ENCODE measurements at regions not wholly inside any gene's neighbourhood (a gene's known extent, or its start where the extent isn't known, plus 50 kb on each side); places are given as distances from the start of the nearest gene placed in this dataset.
A peak's percentile ranks its signal among the peaks of the same experiment; 100 is the strongest.

DNA sequence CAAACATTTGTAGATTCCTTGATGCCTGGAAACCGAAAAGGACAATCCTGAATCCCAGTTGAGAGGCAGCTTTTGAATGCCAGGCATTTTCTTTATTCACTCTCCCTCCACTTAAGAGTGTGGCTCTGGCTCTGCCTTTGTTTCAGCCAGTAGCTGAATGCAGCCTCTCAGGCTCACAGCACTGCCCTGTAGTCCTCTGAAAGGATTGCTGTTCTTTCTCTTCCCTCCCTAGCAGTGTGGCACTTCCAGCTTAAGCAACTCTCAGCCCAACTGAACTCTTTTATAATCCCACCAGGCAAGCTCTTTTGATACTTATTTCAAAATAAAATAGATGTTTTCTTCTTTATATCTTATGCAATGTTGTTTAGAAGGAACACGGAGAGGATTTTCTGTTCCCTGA is 415.6 kb downstream of the GJA1 start:
- peak; percentile 74 for DNase-seq
- Histone ChIP-seq H3K4me1 (ENCODE audit: insufficient read depth, low read length) (peaks cover 7% of the 10 kb centered on the region; the same call in 1 of the 2 replicates), H3K4me2 (ENCODE audit: insufficient read depth, insufficient read length, low read length) (no peak overlapping the region), H3K79me1 (ENCODE audit: insufficient read depth, low read depth, low read length, poor library complexity, severe bottlenecking) (no peaks in the 10 kb centered on the region), H3K27me3 (ENCODE audit: insufficient read depth, low read length) (no peaks in the 10 kb centered on the region), H3K9me3 (ENCODE audit: control insufficient read depth, low read depth, low read length) (no peaks in the 10 kb centered on the region), H3K14ac (ENCODE audit: insufficient read depth, low read length) (no peak overlapping the region), H3K79me2 (ENCODE audit: insufficient read depth, low read length) (no peaks in the 10 kb centered on the region), H3K56ac (ENCODE audit: insufficient read length, low read depth, low read length) (no peak overlapping the region), H3K23me2 (ENCODE audit: insufficient read length, low read depth, low read length, poor library complexity, severe bottlenecking) (no peaks in the 10 kb centered on the region), H2BK20ac (ENCODE audit: low read depth, low read length, poor library complexity, severe bottlenecking) (no peak overlapping the region), H4K8ac (replicated peaks; ENCODE audit: insufficient read length, low read depth, low read length) (no peak overlapping the region), H4K20me1 (ENCODE audit: control insufficient read depth, insufficient read depth, insufficient read length) (no peaks in the 10 kb centered on the region), H2BK12ac (ENCODE audit: insufficient read length, low read depth, low read length) (no peak overlapping the region), H2BK5ac (ENCODE audit: insufficient read length, low read length) (no peak overlapping the region), H3K23ac (ENCODE audit: insufficient read length, low read depth, low read length) (no peak overlapping the region), H2BK15ac (ENCODE audit: low read depth, low read length) (no peak overlapping the region), H3K4ac (ENCODE audit: low read depth, low read length) (no peak overlapping the region), H4K91ac (ENCODE audit: insufficient read length, low read depth, low read length) (no peak overlapping the region), H3T11ph (ENCODE audit: low read length) (no peak overlapping the region), H4K5ac (ENCODE audit: insufficient read length, low read depth, low read length) (no peak overlapping the region), H3K9ac (ENCODE audit: extremely low read depth, insufficient read length, low read length) (no peak overlapping the region), H3K27ac (ENCODE audit: insufficient read length, low read depth, low read length) (no peak overlapping the region), H3K18ac (ENCODE audit: insufficient read length, low read depth, low read length) (no peak overlapping the region), H2BK120ac (ENCODE audit: low read depth, low read length, poor library complexity, severe bottlenecking) (no peak overlapping the region), H2AFZ (ENCODE audit: low read length) (no peak overlapping the region), H2AK5ac (ENCODE audit: insufficient read length, low read length) (no peak overlapping the region)
- H3K27me3 Mint-ChIP-seq (ENCODE audit: low read depth): no peaks in the 10 kb centered on the region
- TF ChIP-seq, protein P1, sequence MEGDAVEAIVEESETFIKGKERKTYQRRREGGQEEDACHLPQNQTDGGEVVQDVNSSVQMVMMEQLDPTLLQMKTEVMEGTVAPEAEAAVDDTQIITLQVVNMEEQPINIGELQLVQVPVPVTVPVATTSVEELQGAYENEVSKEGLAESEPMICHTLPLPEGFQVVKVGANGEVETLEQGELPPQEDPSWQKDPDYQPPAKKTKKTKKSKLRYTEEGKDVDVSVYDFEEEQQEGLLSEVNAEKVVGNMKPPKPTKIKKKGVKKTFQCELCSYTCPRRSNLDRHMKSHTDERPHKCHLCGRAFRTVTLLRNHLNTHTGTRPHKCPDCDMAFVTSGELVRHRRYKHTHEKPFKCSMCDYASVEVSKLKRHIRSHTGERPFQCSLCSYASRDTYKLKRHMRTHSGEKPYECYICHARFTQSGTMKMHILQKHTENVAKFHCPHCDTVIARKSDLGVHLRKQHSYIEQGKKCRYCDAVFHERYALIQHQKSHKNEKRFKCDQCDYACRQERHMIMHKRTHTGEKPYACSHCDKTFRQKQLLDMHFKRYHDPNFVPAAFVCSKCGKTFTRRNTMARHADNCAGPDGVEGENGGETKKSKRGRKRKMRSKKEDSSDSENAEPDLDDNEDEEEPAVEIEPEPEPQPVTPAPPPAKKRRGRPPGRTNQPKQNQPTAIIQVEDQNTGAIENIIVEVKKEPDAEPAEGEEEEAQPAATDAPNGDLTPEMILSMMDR (conservative IDR thresholded peaks at IDR 0.05): no peak
- peaks cover 60 to 62% of the 10 kb centered on the region in 2 experiments for H3K4me1 Mint-ChIP-seq
- H3K36me3 Mint-ChIP-seq (ENCODE audit: insufficient read depth in 1 of 3, low read depth in 3 of 3): peaks cover 0 to 18% (median 5%) of the 10 kb centered on the region in 3 experiments; a peak in 5 of 7 replicates
- H3K27ac Mint-ChIP-seq: peak overlapping the region; percentile 87 to 95 (median 92)
- no CpG with 5 or more reads among the region's 2 CpGs for WGBS (ENCODE audit: extremely low coverage, insufficient read length, low lambda C conversion rate)
- H3K9me3 Mint-ChIP-seq: peaks cover 2 to 10% of the 10 kb centered on the region in 2 experiments
- 0 out of 5 replicates have a peak overlapping the region, but pooled peaks of 1 of the 2 experiments have one; percentile 31 for H3K4me3 Mint-ChIP-seq

All from H9 (cell line).